ENCODE measurements at regions not wholly inside any gene's neighbourhood (a gene's known extent, or its start where the extent isn't known, plus 50 kb on each side); places are given as distances from the start of the nearest gene placed in this dataset.

- TF ChIP-seq CTCF (IDR thresholded peaks at IDR 0.05 in 8 of 11, conservative IDR thresholded peaks at IDR 0.05 in 3 of 11): no peak
- no peak for TF ChIP-seq POLR2A (IDR thresholded peaks at IDR 0.05)
- no peak for TF ChIP-seq POLR2AphosphoS5 (IDR thresholded peaks at IDR 0.05)
- H3K27ac ChIP-seq: no peak overlapping the region
- no peaks in the 10 kb centered on the region for H3K36me3 ChIP-seq
- peaks cover 0 to 9% (median 0%) of the 10 kb centered on the region in 8 donors for H3K9me3 ChIP-seq
- H3K27me3 ChIP-seq (replicated peaks in 1 of 7): no peaks in the 10 kb centered on the region
- no peak for DNase-seq
- no peaks in the 10 kb centered on the region for H3K4me1 ChIP-seq
- WGBS, 5 donors: 82 to 95% (median 87%) methylated on average over 2 of the region's 2 CpGs
- H3K4me3 ChIP-seq: no peak overlapping the region
- intact Hi-C loops (cut with DNase I; ENCODE audit: low total_unique reads): no loop called here
Observed at GRCh38 chr16:51305337-51305736, 154.3 kb upstream of the SALL1 start.

GRCh38 chr16:51302042-51302441, 151.0 kb upstream of the SALL1 start:
- intact Hi-C loops (cut with DNase I; ENCODE audit: low total_unique reads): no loop called here
- no peak overlapping the region for H3K27ac ChIP-seq

GRCh38 chr16:51298800-51299199, 147.7 kb upstream of the SALL1 start:
- H3K4me1 ChIP-seq: no peaks in the 10 kb centered on the region
- no peak overlapping the region for H3K27ac ChIP-seq
- no peak overlapping the region for H3K4me3 ChIP-seq
- no peak for DNase-seq
- TF ChIP-seq CTCF (IDR thresholded peaks at IDR 0.05 in 8 of 11, conservative IDR thresholded peaks at IDR 0.05 in 3 of 11) (no peak), POLR2A (IDR thresholded peaks at IDR 0.05) (no peak), POLR2AphosphoS5 (IDR thresholded peaks at IDR 0.05) (no peak)
- no peaks in the 10 kb centered on the region for H3K36me3 ChIP-seq
- intact Hi-C loops (cut with DNase I; ENCODE audit: low total_unique reads): no loop called here
- peaks cover 0 to 47% (median 17%) of the 10 kb centered on the region in 8 donors for H3K9me3 ChIP-seq
- 93 to 100% (median 97%) methylated on average over 1 of the region's 1 CpG for WGBS, 5 donors
- H3K27me3 ChIP-seq (replicated peaks in 1 of 7): no peaks in the 10 kb centered on the region

More at GRCh38 chr16:51302042-51302441, 151.0 kb upstream of the SALL1 start:
- WGBS, 5 donors: 82 to 96% (median 92%) methylated on average over 1 of the region's 1 CpG
- H3K4me3 ChIP-seq: no peak overlapping the region
- no peak for DNase-seq
- peaks cover 0 to 35% (median 17%) of the 10 kb centered on the region in 8 donors for H3K9me3 ChIP-seq
- no peaks in the 10 kb centered on the region for H3K36me3 ChIP-seq
- TF ChIP-seq CTCF (IDR thresholded peaks at IDR 0.05 in 8 of 11, conservative IDR thresholded peaks at IDR 0.05 in 3 of 11) (no peak), POLR2A (IDR thresholded peaks at IDR 0.05) (no peak), POLR2AphosphoS5 (IDR thresholded peaks at IDR 0.05) (no peak)
- H3K27me3 ChIP-seq (replicated peaks in 1 of 7): no peaks in the 10 kb centered on the region
- no peaks in the 10 kb centered on the region for H3K4me1 ChIP-seq

- no peak overlapping the region for H3K27ac ChIP-seq
- peaks cover 0 to 4% (median 0%) of the 10 kb centered on the region in 8 donors for H3K9me3 ChIP-seq
- TF ChIP-seq POLR2AphosphoS5 (IDR thresholded peaks at IDR 0.05) (no peak), POLR2A (IDR thresholded peaks at IDR 0.05) (no peak), CTCF (IDR thresholded peaks at IDR 0.05 in 8 of 11, conservative IDR thresholded peaks at IDR 0.05 in 3 of 11) (no peak)
- no peak overlapping the region for H3K4me3 ChIP-seq
- no peaks in the 10 kb centered on the region for H3K27me3 ChIP-seq (replicated peaks in 1 of 7)
- intact Hi-C loops (cut with DNase I; ENCODE audit: low total_unique reads): no loop called here
- H3K36me3 ChIP-seq: no peaks in the 10 kb centered on the region
- no peak for DNase-seq
- 57 to 74% (median 66%) methylated on average over 4 of the region's 4 CpGs for WGBS, 5 donors
- no peaks in the 10 kb centered on the region for H3K4me1 ChIP-seq
Observed at GRCh38 chr16:51290442-51291285, 139.6 kb upstream of the SALL1 start.
